GM10266 (cell line): ENCODE measurements at regions not wholly inside any gene's neighbourhood (a gene's known extent, or its start where the extent isn't known, plus 50 kb on each side); places are given as distances from the start of the nearest gene placed in this dataset.

Experiments used
- DNase-seq: peaks from one replicate; pipeline ENCODE4 v3.0.0; 2012; ENCODE audit errors: extremely low spot score
- CTCF ChIP-seq: IDR thresholded peaks from 2 replicates; pipeline ENCODE4 v1.5.1; 2012; ENCODE audit warnings: mild to moderate bottlenecking, low read depth; ENCODE audit not compliant: control insufficient read depth, insufficient read depth; ENCODE audit errors: missing control alignments

- no peak for TF ChIP-seq CTCF
- DNase-seq: no peak
Measured at GRCh38 chrX:148193759-148194158, 212.6 kb downstream of the FMR1NB start.

GRCh38 chrX:148203531-148203930 is 222.4 kb downstream of the FMR1NB start:
- TF ChIP-seq CTCF: no peak
- no peak for DNase-seq

DNA sequence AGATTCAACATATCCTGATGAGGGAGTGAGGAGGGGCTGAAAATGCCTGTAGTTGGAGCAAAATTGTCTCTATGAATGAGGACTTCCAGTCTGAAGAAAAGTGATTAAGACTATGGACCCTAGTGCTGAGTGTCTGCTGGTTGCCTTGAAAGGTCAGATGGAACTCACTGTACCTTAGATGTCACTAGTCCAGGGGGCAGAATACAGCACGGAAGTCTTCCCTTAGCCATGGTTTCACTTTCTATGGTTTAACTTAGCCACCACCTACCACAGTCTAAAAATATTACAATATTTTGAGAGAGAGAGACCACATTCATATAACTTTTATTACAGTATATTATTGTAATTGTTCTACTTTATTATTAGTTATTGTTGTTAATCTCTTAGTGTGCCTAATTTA is 223.1 kb downstream of the FMR1NB start:
- DNase-seq: no peak
- no peak for TF ChIP-seq CTCF

- no peak for DNase-seq
- TF ChIP-seq CTCF: no peak
Measured at GRCh38 chrX:148214786-148215185, 233.6 kb downstream of the FMR1NB start.

DNA sequence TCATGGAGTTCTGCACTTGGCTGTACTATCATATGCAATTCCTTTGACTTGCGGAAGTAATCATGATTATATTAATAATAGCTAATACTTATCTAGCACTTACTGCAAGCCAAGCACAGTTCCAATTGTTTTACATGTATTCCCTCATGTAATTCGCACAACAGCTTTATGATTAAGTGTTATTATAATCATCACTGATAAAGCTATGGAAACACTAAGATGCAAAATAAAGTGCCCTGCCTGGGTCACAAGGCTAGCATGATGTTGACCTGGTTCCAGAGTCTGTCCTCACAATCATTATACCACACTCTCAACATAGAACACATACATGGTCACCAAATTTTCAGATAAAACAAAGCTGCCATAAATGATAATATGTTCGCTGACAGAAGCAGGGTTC is 234.6 kb downstream of the FMR1NB start:
- TF ChIP-seq CTCF: no peak
- DNase-seq: no peak

GRCh38 chrX:148223361-148223760 is 242.2 kb downstream of the FMR1NB start:
- no peak for TF ChIP-seq CTCF
- no peak for DNase-seq

DNA sequence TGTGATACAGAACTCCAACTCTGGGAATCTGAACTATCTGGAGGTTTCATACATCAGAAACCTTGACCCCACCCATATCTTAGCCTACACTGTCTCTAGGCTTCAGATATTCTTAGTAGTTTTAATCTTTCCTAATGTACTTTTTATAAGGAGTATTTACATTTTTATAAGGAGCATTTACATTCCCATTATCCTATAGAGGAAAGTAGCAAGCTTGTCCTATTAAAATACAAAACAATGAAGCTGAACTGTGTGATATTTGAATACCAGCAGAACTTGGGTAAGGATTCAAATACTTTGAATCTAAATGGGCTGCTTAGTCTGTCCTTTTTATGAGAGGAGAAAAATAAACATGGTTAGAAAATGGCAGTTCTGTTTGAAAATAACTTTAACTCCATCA is 247.4 kb downstream of the FMR1NB start:
- DNase-seq: no peak
- TF ChIP-seq CTCF: no peak

DNA sequence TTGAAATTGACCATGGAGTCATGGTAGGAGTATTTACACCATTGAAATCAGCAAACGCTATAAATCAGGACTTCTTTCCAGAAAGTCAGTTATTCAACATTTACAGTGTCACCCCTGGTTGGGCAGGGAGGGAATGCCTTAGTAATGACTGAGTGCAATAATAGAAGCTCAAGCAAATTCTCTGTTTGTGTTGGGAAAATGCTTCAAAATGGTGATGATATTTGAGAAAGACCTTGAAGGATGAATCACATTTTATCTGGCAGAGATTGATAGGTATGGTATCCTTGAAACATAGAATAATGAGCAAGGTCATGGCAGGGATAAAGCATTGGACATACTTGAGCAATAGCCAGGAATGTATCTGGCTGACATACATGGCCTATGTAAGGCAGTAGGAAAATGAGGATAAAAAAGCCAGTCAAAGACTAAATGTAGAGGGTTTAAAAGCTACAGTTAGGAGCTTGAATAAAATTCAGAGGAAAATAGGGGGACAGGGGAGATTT is 248.7 kb downstream of the FMR1NB start:
- DNase-seq: no peak
- no peak for TF ChIP-seq CTCF
